ENCODE measurements at regions not wholly inside any gene's neighbourhood (a gene's known extent, or its start where the extent isn't known, plus 50 kb on each side); places are given as distances from the start of the nearest gene placed in this dataset.

DNA sequence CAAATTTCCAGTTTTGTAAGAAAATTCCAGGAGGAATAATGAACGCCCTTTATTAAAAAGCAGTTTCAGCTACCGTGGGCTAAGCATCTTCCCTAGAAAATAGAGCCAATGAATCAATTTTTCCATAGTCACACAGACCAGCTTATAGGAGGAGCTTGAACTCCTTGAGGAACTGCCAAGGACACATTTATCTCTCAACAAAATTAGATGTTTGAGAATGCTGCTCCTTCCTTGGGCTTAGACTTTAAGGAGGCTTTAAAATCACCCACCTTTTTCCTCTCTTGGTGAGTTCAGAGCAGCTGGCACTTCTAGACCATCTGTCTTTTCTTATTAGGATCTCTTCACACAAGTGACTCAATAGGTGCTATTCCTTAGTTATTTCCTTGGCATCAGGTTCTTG, 588.0 kb downstream of the SQOR start:
- TF ChIP-seq TCF7L2 (IDR thresholded peaks at IDR 0.05; ENCODE audit: low read depth, low read length) (no peak), SIN3A (IDR thresholded peaks at IDR 0.05; ENCODE audit: borderline replicate concordance, insufficient read depth, low read depth, low read length) (no peak)
- Histone ChIP-seq H3K4me1 (ENCODE audit: control insufficient read depth, insufficient read depth, low read length) (no peaks in the 10 kb centered on the region), H3K27ac (ENCODE audit: low read length) (no peak overlapping the region), H3K36me3 (ENCODE audit: control insufficient read depth, insufficient read depth, low read length) (no peaks in the 10 kb centered on the region), H3K27me3 (ENCODE audit: control insufficient read depth, insufficient read depth, low read length) (no peaks in the 10 kb centered on the region), H3K9me3 (ENCODE audit: control insufficient read depth, insufficient read depth, low read depth, low read length) (no peaks in the 10 kb centered on the region), H3K4me3 (ENCODE audit: low read depth in 2 of 2, low read length in 2 of 2) (no peak overlapping the region)
- no TSS peak for BruUV-seq (replicated peaks)
- CTCF ChIA-PET, result no interaction called here
- intact Hi-C loops (cut with micrococcal nuclease; ENCODE audit: unreplicated experiment), result no loop called here
- DNase-seq (ENCODE audit: low read depth, low spot score) (no peak), ATAC-seq (no peak)
- in situ Hi-C loops (cut with HindIII; ENCODE audit: low pct_unique_long_range_greater_than_20kb, low sequenced_read_pairs), result no loop called here
- POLR2A ChIA-PET, result no interaction called here

DNA sequence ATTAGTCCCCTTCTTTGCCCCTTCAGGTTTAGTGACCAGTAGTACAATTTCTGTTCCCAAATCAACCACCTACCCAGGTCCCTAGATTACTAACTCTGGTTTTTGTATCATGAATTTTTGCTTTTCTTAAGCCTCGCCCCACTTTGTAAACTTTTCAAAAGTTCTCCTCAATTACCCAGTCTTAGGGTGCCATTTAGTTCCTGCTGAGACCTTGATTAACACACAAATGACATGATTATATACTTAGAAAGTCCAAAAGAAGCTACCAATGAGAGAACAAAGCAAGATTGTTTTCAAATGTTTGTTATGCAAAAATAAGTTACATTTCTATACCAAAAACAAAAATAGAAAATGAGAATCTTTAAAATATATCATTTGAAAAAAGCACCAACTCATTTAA, 594.4 kb downstream of the SQOR start:
- CTCF ChIA-PET, result no interaction called here
- no TSS peak for BruUV-seq (replicated peaks)

DNA sequence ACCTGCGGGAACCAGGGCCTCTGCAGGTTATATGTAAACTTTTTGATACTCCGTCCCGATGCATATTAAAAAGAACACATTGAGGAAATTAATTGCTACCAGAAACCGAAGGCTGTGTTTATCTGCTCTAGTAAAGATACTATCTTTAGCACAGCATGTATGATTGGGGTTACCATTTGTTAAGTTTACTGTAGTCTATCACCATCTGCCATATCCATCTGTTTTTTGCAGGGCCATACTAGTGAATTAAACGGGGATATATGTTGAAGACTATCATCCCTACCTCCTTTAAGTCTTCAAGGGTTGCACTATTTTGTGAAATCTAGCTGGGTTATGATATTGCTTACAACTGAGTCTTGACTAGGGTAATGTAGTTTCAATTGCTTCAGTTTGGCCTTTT, 597.0 kb downstream of the SQOR start:
- H3K4me3 ChIP-seq (ENCODE audit: low read depth in 2 of 2, low read length in 2 of 2), result no peak overlapping the region
- ChIA-PET POLR2A (no interaction called here), CTCF (no interaction called here)
- no peak overlapping the region for H3K27ac ChIP-seq (ENCODE audit: low read length)
- ATAC-seq (no peak), DNase-seq (ENCODE audit: low read depth, low spot score) (no peak)
- H3K36me3 ChIP-seq (ENCODE audit: control insufficient read depth, insufficient read depth, low read length), result no peaks in the 10 kb centered on the region
- H3K9me3 ChIP-seq (ENCODE audit: control insufficient read depth, insufficient read depth, low read depth, low read length), result no peaks in the 10 kb centered on the region; the same call in 1 of the 2 replicates
- no peaks in the 10 kb centered on the region for H3K27me3 ChIP-seq (ENCODE audit: control insufficient read depth, insufficient read depth, low read length)
- no TSS peak for BruUV-seq (replicated peaks)
- in situ Hi-C loops (cut with HindIII; ENCODE audit: low pct_unique_long_range_greater_than_20kb, low sequenced_read_pairs) (no loop called here), intact Hi-C loops (cut with micrococcal nuclease; ENCODE audit: unreplicated experiment) (no loop called here)
- TF ChIP-seq, protein P1, sequence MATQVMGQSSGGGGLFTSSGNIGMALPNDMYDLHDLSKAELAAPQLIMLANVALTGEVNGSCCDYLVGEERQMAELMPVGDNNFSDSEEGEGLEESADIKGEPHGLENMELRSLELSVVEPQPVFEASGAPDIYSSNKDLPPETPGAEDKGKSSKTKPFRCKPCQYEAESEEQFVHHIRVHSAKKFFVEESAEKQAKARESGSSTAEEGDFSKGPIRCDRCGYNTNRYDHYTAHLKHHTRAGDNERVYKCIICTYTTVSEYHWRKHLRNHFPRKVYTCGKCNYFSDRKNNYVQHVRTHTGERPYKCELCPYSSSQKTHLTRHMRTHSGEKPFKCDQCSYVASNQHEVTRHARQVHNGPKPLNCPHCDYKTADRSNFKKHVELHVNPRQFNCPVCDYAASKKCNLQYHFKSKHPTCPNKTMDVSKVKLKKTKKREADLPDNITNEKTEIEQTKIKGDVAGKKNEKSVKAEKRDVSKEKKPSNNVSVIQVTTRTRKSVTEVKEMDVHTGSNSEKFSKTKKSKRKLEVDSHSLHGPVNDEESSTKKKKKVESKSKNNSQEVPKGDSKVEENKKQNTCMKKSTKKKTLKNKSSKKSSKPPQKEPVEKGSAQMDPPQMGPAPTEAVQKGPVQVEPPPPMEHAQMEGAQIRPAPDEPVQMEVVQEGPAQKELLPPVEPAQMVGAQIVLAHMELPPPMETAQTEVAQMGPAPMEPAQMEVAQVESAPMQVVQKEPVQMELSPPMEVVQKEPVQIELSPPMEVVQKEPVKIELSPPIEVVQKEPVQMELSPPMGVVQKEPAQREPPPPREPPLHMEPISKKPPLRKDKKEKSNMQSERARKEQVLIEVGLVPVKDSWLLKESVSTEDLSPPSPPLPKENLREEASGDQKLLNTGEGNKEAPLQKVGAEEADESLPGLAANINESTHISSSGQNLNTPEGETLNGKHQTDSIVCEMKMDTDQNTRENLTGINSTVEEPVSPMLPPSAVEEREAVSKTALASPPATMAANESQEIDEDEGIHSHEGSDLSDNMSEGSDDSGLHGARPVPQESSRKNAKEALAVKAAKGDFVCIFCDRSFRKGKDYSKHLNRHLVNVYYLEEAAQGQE (IDR thresholded peaks at IDR 0.05; ENCODE audit: insufficient read depth in 1 of 2, low read depth in 2 of 2, low read length in 1 of 2), result no peak
- no peak for TF ChIP-seq SIN3A (IDR thresholded peaks at IDR 0.05; ENCODE audit: borderline replicate concordance, insufficient read depth, low read depth, low read length)
- no peak for TF ChIP-seq POLR2AphosphoS5 (IDR thresholded peaks at IDR 0.05; ENCODE audit: low read depth, low read length)
- TF ChIP-seq, protein P2, sequence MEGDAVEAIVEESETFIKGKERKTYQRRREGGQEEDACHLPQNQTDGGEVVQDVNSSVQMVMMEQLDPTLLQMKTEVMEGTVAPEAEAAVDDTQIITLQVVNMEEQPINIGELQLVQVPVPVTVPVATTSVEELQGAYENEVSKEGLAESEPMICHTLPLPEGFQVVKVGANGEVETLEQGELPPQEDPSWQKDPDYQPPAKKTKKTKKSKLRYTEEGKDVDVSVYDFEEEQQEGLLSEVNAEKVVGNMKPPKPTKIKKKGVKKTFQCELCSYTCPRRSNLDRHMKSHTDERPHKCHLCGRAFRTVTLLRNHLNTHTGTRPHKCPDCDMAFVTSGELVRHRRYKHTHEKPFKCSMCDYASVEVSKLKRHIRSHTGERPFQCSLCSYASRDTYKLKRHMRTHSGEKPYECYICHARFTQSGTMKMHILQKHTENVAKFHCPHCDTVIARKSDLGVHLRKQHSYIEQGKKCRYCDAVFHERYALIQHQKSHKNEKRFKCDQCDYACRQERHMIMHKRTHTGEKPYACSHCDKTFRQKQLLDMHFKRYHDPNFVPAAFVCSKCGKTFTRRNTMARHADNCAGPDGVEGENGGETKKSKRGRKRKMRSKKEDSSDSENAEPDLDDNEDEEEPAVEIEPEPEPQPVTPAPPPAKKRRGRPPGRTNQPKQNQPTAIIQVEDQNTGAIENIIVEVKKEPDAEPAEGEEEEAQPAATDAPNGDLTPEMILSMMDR (IDR thresholded peaks at IDR 0.05), result no peak
- TF ChIP-seq TCF7L2 (IDR thresholded peaks at IDR 0.05; ENCODE audit: low read depth, low read length), result no peak
- H3K4me1 ChIP-seq (ENCODE audit: control insufficient read depth, insufficient read depth, low read length), result no peaks in the 10 kb centered on the region

More for the DNA sequence above, 594.4 kb downstream of the SQOR start:
- H3K27me3 ChIP-seq (ENCODE audit: control insufficient read depth, insufficient read depth, low read length), result no peaks in the 10 kb centered on the region
- H3K4me3 ChIP-seq (ENCODE audit: low read depth in 2 of 2, low read length in 2 of 2), result no peak overlapping the region
- no peaks in the 10 kb centered on the region for H3K9me3 ChIP-seq (ENCODE audit: control insufficient read depth, insufficient read depth, low read depth, low read length)
- DNase-seq (ENCODE audit: low read depth, low spot score), result no peak
- H3K4me1 ChIP-seq (ENCODE audit: control insufficient read depth, insufficient read depth, low read length), result no peaks in the 10 kb centered on the region
- H3K36me3 ChIP-seq (ENCODE audit: control insufficient read depth, insufficient read depth, low read length), result no peaks in the 10 kb centered on the region
- POLR2A ChIA-PET, result no interaction called here
- no peak for ATAC-seq
- intact Hi-C loops (cut with micrococcal nuclease; ENCODE audit: unreplicated experiment), result no loop called here
- in situ Hi-C loops (cut with HindIII; ENCODE audit: low pct_unique_long_range_greater_than_20kb, low sequenced_read_pairs), result no loop called here
- no peak overlapping the region for H3K27ac ChIP-seq (ENCODE audit: low read length)
- TF ChIP-seq, protein P2 (IDR thresholded peaks at IDR 0.05), result no peak
- TF ChIP-seq POLR2AphosphoS5 (IDR thresholded peaks at IDR 0.05; ENCODE audit: low read depth, low read length), result no peak
- TF ChIP-seq, protein P1 (IDR thresholded peaks at IDR 0.05; ENCODE audit: insufficient read depth in 1 of 2, low read depth in 2 of 2, low read length in 1 of 2), result no peak
- no peak for TF ChIP-seq TCF7L2 (IDR thresholded peaks at IDR 0.05; ENCODE audit: low read depth, low read length)
- no peak for TF ChIP-seq SIN3A (IDR thresholded peaks at IDR 0.05; ENCODE audit: borderline replicate concordance, insufficient read depth, low read depth, low read length)
